ENCODE measurements at regions not wholly inside any gene's neighbourhood (a gene's known extent, or its start where the extent isn't known, plus 50 kb on each side); places are given as distances from the start of the nearest gene placed in this dataset.
A peak's percentile ranks its signal among the peaks of the same experiment; 100 is the strongest.

- DNase-seq (ENCODE audit: low read depth): no peak
These were observed 52.7 kb upstream of the PELI1 start for GRCh38 chr2:64196963-64197362.

- DNase-seq (ENCODE audit: low read depth): no peak
These were observed 56.9 kb upstream of the PELI1 start for GRCh38 chr2:64201151-64201550.

GRCh38 chr2:64202206-64202845 lies 58.1 kb upstream of the PELI1 start:
- no peak for DNase-seq (ENCODE audit: low read depth)

- DNase-seq (ENCODE audit: low read depth): no peak
These were observed 59.1 kb upstream of the PELI1 start for GRCh38 chr2:64203131-64203857.

GRCh38 chr2:64203858-64204632 lies 59.8 kb upstream of the PELI1 start:
- DNase-seq (ENCODE audit: low read depth): peak; percentile 12

GRCh38 chr2:64204703-64205102 lies 60.5 kb upstream of the PELI1 start:
- DNase-seq (ENCODE audit: low read depth): no peak

- no peak for DNase-seq (ENCODE audit: low read depth)
These were observed 61.2 kb upstream of the PELI1 start for GRCh38 chr2:64205415-64205814.

- no peak for DNase-seq (ENCODE audit: low read depth)
These were observed 63.4 kb upstream of the PELI1 start for GRCh38 chr2:64207573-64207972.

GRCh38 chr2:64210816-64211215 lies 66.6 kb upstream of the PELI1 start:
- no peak for DNase-seq (ENCODE audit: low read depth)

- no peak for DNase-seq (ENCODE audit: low read depth)
These were observed 67.2 kb upstream of the PELI1 start for GRCh38 chr2:64211276-64211921.

- DNase-seq (ENCODE audit: low read depth): no peak
These were observed 68.1 kb upstream of the PELI1 start for GRCh38 chr2:64212346-64212745.

- no peak for DNase-seq (ENCODE audit: low read depth)
These were observed 68.6 kb upstream of the PELI1 start for GRCh38 chr2:64212801-64213321.

GRCh38 chr2:64213532-64214275 lies 69.5 kb upstream of the PELI1 start:
- no peak for DNase-seq (ENCODE audit: low read depth)

GRCh38 chr2:64214281-64215115 lies 70.3 kb upstream of the PELI1 start:
- DNase-seq (ENCODE audit: low read depth): no peak

GRCh38 chr2:64217198-64217869 lies 73.1 kb upstream of the PELI1 start:
- no peak for DNase-seq (ENCODE audit: low read depth)

GRCh38 chr2:64218137-64218802 lies 74.0 kb upstream of the PELI1 start:
- DNase-seq (ENCODE audit: low read depth): no peak

- DNase-seq (ENCODE audit: low read depth): no peak
These were observed 74.9 kb upstream of the PELI1 start for GRCh38 chr2:64219149-64219548.

GRCh38 chr2:64220265-64220664 lies 76.0 kb upstream of the PELI1 start:
- no peak for DNase-seq (ENCODE audit: low read depth)

- DNase-seq (ENCODE audit: low read depth): no peak
These were observed 76.8 kb upstream of the PELI1 start for GRCh38 chr2:64220894-64221617.
